Tibial nerve (tissue), 3 donors: ENCODE measurements at regions not wholly inside any gene's neighbourhood (a gene's known extent, or its start where the extent isn't known, plus 50 kb on each side); places are given as distances from the start of the nearest gene placed in this dataset.

Source experiments
- CTCF ChIP-seq, 5 experiments: fragments of 200-600 bp in 3 of 5; fragments of 450-650 bp in 2 of 5; sonication (generic) in 3 of 5; IDR thresholded peaks; one replicate each; pipeline ENCODE4 v1.5.1; 2016 to 2019; ENCODE audit warnings: antibody characterized with exemption in 5 of 5, mild to moderate bottlenecking in 3 of 5, moderate library complexity in 2 of 5
- POLR2A ChIP-seq, 2 donors: fragments of 450-650 bp; IDR thresholded peaks; one replicate each; pipeline ENCODE4 v1.6.1; 2017; ENCODE audit warnings: antibody characterized with exemption in 2 of 2, mild to moderate bottlenecking in 2 of 2, moderate library complexity in 2 of 2

- TF ChIP-seq CTCF (IDR thresholded peaks at IDR 0.05), result no peak
- TF ChIP-seq POLR2A (IDR thresholded peaks at IDR 0.05), result no peak
Measured at GRCh38 chr3:15876669-15877068, 78.9 kb upstream of the ANKRD28 start.
